ENCODE measurements at regions not wholly inside any gene's neighbourhood (a gene's known extent, or its start where the extent isn't known, plus 50 kb on each side); places are given as distances from the start of the nearest gene placed in this dataset.

DNA sequence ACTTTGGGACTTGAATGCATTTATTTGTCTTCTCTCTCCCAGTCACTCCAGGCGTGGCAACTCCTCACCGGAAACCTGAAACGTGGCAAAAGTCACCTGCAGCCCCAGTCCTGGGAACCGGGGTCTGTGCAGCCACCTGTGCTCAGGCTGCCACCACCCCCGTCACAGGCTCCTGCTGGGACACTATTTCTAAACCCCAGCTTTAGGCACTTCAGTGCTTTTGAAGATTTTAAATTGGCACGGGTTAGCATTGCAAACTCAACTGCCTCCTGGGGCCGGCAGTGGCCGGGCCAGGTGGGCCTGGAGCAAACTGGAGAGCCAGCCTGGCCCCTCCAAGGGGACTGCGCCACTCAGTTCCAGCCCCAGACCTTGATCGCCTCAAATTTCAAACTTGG lies 146.7 kb upstream of the IQSEC1 start:
- Histone ChIP-seq H3K9me3 (ENCODE audit: control insufficient read depth in 3 of 3, low read length in 3 of 3) (no peaks in the 10 kb centered on the region), H3K4me1 (ENCODE audit: control insufficient read depth in 3 of 3, insufficient read depth in 3 of 3, low read length in 3 of 3) (peaks cover 22 to 40% (median 30%) of the 10 kb centered on the region in 3 donors), H3K4me3 (ENCODE audit: low read length in 3 of 3) (no peak overlapping the region), H3K36me3 (ENCODE audit: control insufficient read depth in 3 of 3, insufficient read depth in 3 of 3, low read length in 3 of 3) (no peaks in the 10 kb centered on the region), H3K27me3 (ENCODE audit: control insufficient read depth in 3 of 3, insufficient read depth in 3 of 3, low read length in 3 of 3) (no peaks in the 10 kb centered on the region), H3K27ac (ENCODE audit: low read depth, low read length) (no peak overlapping the region), H3K9ac (ENCODE audit: low read depth in 1 of 3, low read length in 3 of 3) (peak overlapping the region in 1 of 3 donors; percentile 25)

DNA sequence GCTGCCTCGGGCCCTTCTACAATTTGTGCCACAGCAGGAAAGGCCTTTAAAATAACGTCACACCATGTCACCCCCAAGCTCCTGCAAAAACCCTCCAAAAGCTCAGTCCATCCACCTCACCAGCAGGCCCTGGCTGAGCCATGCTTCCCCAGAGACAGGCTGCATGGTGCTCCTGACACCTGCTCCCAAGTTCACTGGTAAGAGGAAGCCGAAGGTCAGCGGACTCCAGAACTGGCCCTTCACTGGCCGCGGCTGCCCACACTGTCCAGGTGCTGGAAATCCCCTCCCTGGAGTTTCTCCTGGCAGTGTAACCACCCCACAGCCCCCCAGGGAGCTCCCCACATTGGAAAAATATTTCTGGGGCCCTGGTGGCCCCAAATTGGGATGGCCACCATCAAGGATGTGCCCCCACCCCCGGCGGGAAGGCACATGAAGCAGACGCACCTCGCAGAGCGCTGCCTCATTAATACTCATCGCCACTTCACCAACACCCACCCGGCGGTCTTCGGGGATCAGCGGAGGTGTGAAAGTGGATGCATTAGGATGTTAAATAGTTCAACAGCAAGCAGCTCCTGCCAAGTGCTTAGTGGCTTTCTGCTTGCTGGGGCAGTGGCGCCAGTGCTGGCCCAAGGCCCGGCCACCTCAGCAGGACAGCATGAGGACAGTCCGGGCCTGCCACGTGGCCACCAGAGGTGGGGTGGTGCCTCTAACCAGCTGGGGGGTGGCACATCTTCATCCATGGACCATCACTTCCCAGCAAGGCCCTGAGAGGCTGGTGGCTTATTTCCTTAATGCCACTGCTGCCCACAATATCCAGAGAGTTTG lies 146.1 kb upstream of the IQSEC1 start:
- Histone ChIP-seq H3K27me3 (ENCODE audit: control insufficient read depth in 3 of 3, insufficient read depth in 3 of 3, low read length in 3 of 3) (no peaks in the 10 kb centered on the region), H3K27ac (ENCODE audit: low read depth, low read length) (no peak overlapping the region), H3K4me1 (ENCODE audit: control insufficient read depth in 3 of 3, insufficient read depth in 3 of 3, low read length in 3 of 3) (peaks cover 28 to 46% (median 36%) of the 10 kb centered on the region in 3 donors), H3K9ac (ENCODE audit: low read depth in 1 of 3, low read length in 3 of 3) (no peak overlapping the region), H3K9me3 (ENCODE audit: control insufficient read depth in 3 of 3, low read length in 3 of 3) (no peaks in the 10 kb centered on the region), H3K4me3 (ENCODE audit: low read length in 3 of 3) (no peak overlapping the region), H3K36me3 (ENCODE audit: control insufficient read depth in 3 of 3, insufficient read depth in 3 of 3, low read length in 3 of 3) (no peaks in the 10 kb centered on the region)

DNA sequence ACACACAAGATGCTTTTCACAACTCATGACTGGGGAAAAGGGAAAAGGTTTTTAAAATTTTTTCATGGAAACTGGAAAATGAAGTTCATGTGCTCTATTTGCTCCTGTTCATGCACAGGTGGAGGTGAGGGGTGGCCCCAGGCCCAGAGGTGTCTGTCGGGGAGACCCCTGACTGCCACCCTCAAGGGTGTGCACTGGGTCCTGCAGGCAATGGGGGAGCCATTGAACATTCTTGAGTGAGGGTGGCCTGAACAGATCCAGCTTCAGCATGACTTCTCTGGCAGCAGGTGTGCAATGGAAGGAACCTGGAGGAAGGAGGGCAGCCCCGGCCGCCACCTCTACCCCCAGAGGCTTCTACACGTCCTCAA lies 145.3 kb upstream of the IQSEC1 start:
- Histone ChIP-seq H3K9me3 (ENCODE audit: control insufficient read depth in 3 of 3, low read length in 3 of 3) (no peaks in the 10 kb centered on the region), H3K4me1 (ENCODE audit: control insufficient read depth in 3 of 3, insufficient read depth in 3 of 3, low read length in 3 of 3) (peaks cover 30 to 48% (median 37%) of the 10 kb centered on the region in 3 donors), H3K36me3 (ENCODE audit: control insufficient read depth in 3 of 3, insufficient read depth in 3 of 3, low read length in 3 of 3) (no peaks in the 10 kb centered on the region), H3K4me3 (ENCODE audit: low read length in 3 of 3) (no peak overlapping the region), H3K9ac (ENCODE audit: low read depth in 1 of 3, low read length in 3 of 3) (no peak overlapping the region), H3K27ac (ENCODE audit: low read depth, low read length) (no peak overlapping the region), H3K27me3 (ENCODE audit: control insufficient read depth in 3 of 3, insufficient read depth in 3 of 3, low read length in 3 of 3) (no peaks in the 10 kb centered on the region)

DNA sequence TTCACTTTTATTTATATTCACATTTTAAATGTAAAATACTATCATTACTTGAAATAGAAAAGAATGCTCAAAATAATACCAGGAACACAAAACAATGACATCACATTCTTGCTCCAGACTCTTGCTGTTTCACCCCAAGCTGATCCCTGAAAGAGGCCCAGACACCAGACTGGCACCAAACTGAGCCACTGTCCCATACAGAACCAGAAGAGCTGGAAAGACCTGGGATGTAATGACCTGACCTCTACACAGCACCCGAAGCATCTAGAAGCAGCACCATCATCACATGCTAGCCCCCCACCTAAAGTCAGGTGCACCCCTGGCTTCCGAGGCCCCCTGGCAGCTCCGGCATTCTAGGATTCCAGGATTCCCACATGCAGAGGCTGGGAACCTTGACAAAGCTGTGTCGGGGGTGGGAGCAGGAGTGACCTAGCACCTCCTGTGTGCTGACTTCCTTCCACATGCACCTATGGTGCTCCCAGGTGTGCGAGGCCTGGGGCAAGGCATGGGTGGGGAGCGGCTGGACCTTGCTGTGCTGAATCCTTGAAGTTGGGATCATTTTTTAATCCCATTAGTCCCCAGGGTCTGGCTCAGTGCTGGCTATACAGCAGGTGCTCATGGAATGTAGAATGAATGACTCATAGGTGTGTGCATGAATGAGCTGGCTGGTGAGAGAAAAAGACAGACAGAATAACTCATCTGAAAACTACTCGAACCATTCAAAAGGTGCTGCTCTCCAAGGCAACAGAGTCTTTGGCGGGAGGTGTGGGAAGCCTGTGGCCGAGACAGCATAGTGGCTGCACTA lies 144.7 kb upstream of the IQSEC1 start:
- H3K4me3 ChIP-seq (ENCODE audit: low read length in 3 of 3), result no peak overlapping the region

DNA sequence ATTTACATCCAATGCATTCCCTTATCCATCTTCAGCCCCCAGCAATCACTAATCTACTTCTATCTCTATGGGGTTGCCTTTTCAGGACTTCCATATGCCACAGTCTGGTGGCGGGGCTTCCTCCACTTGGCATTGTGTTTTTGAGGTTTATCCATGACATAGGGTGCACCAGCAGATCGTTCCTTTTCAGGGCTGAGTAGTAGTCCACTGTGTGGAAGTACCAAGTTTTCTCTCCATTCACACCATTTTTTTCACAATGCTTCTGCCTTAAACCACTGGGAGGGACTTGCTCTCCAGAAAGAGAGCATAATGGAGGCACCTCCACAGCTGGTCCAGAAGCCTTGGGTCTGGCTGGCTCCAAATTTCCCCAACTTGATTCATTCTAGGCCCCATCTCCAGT lies 144.0 kb upstream of the IQSEC1 start:
- Histone ChIP-seq H3K27me3 (ENCODE audit: control insufficient read depth in 3 of 3, insufficient read depth in 3 of 3, low read length in 3 of 3) (no peaks in the 10 kb centered on the region), H3K36me3 (ENCODE audit: control insufficient read depth in 3 of 3, insufficient read depth in 3 of 3, low read length in 3 of 3) (no peaks in the 10 kb centered on the region), H3K9ac (ENCODE audit: low read depth in 1 of 3, low read length in 3 of 3) (no peak overlapping the region), H3K4me3 (ENCODE audit: low read length in 3 of 3) (no peak overlapping the region), H3K4me1 (ENCODE audit: control insufficient read depth in 3 of 3, insufficient read depth in 3 of 3, low read length in 3 of 3) (peaks cover 30 to 48% (median 37%) of the 10 kb centered on the region in 3 donors), H3K9me3 (ENCODE audit: control insufficient read depth in 3 of 3, low read length in 3 of 3) (no peaks in the 10 kb centered on the region), H3K27ac (ENCODE audit: low read depth, low read length) (no peak overlapping the region)

More for the DNA sequence above, 144.7 kb upstream of the IQSEC1 start:
- H3K9ac ChIP-seq (ENCODE audit: low read depth in 1 of 3, low read length in 3 of 3), result no peak overlapping the region
- H3K36me3 ChIP-seq (ENCODE audit: control insufficient read depth in 3 of 3, insufficient read depth in 3 of 3, low read length in 3 of 3), result no peaks in the 10 kb centered on the region
- peaks cover 30 to 48% (median 37%) of the 10 kb centered on the region in 3 donors for H3K4me1 ChIP-seq (ENCODE audit: control insufficient read depth in 3 of 3, insufficient read depth in 3 of 3, low read length in 3 of 3)
- no peak overlapping the region for H3K27ac ChIP-seq (ENCODE audit: low read depth, low read length)
- H3K9me3 ChIP-seq (ENCODE audit: control insufficient read depth in 3 of 3, low read length in 3 of 3), result no peaks in the 10 kb centered on the region
- no peaks in the 10 kb centered on the region for H3K27me3 ChIP-seq (ENCODE audit: control insufficient read depth in 3 of 3, insufficient read depth in 3 of 3, low read length in 3 of 3)

DNA sequence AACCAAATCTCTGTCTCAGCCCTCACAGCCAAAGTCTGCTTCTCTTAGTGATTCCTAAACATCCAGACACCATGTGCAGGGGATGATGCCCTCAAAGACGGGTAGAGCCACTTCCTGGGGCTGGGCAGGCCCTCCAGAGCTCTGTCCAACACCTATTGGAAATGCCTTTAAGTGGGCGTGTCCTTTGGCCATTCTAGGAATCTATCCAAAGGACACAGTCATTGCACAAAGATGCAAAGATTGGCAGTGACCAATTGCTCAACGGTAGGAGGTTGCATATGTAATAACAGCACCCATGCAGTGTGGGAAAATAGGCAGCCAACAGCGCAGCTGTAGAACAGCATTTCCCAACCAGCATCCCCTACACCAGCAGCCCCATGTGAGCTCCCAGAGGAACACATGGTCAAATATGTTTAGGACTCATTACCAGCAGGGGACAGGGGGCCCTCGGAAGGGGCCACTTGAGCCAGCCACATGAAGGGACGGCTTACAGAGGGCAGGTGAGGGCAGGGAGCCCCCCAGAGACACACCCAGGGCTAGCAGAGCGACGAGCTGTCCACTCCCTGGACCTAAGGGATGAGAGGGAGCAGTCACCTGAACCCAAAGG lies 142.8 kb upstream of the IQSEC1 start:
- H3K27ac ChIP-seq (ENCODE audit: low read depth, low read length), result no peak overlapping the region
- H3K27me3 ChIP-seq (ENCODE audit: control insufficient read depth in 3 of 3, insufficient read depth in 3 of 3, low read length in 3 of 3), result no peaks in the 10 kb centered on the region
- no peak overlapping the region for H3K9ac ChIP-seq (ENCODE audit: low read depth in 1 of 3, low read length in 3 of 3)
- H3K9me3 ChIP-seq (ENCODE audit: control insufficient read depth in 3 of 3, low read length in 3 of 3), result no peaks in the 10 kb centered on the region
- peaks cover 30 to 47% (median 37%) of the 10 kb centered on the region in 3 donors for H3K4me1 ChIP-seq (ENCODE audit: control insufficient read depth in 3 of 3, insufficient read depth in 3 of 3, low read length in 3 of 3)
- H3K36me3 ChIP-seq (ENCODE audit: control insufficient read depth in 3 of 3, insufficient read depth in 3 of 3, low read length in 3 of 3), result no peaks in the 10 kb centered on the region
- H3K4me3 ChIP-seq (ENCODE audit: low read length in 3 of 3), result no peak overlapping the region

DNA sequence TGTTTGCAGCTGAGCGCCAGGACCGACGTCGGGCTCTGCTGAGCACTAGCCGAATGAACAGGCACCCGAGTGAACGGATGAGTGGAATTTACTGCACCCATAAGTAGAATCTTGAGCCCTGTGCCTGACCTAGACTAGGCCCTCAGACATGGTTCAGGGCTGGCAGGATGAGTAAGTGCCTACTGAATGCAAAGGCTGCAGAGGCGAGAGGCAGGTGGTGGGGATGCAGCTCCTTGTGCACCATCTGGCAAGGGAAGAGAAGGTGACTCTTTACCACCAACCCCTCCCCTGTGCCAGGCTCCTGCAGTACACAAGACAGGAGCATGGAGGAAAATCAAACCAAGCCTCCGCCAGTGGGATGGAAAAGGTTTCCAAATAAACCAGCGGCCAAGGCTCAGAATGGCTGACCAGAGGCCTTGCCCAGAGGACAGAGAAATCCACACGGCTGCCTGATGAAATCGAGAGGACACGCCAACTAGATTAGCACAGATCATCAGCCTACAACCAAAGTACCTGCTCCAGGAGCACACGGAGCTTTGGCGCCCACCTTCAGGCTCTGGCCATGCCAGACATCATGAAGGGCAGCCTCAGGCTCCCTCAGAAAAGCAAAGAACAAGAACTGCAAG lies 141.7 kb upstream of the IQSEC1 start:
- no peaks in the 10 kb centered on the region for H3K27me3 ChIP-seq (ENCODE audit: control insufficient read depth in 3 of 3, insufficient read depth in 3 of 3, low read length in 3 of 3)

DNA sequence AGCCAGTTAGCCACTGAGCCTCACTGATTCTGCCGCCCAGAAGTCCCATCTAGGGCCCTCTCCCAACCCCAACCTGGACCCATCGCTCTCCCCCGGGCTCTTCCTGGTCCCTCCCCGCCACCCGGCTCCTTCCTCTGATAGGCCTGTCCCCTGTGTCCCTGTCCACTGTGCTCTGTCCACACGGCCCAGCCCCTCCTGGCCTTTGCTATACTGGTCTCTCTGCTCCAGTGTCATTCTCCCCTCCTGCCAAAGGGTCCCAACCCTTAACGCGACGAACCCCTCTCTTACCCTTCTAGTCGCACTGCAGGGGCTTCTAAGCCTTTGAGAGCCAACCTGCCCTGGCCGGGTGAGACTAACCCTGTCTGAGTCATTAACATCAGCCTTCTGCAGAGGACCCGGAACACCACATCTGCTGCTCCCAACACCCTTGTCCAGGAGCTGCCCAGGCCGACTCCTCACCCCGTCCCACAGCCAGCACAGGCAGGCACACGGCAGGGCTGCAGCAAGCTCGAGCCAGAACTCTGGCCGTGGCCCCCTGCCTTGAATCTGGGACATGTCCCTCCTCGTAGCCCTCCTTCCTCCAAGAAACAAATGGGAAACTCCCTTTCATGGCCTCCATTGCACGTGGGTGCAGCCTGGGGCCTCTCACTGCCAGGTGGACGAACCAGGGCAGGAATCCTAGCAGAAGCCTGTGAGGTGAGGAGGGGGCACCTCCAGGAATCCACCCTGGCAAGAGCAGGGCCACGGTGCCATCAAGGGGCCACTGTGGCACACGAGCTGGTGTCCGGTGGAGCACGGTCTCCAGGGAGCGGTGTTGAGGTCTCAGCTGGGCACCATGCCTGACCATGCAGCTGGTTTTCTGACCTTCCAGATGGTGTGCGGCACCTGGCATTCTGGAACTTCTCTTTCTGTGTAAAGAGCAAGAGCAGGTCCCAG lies 140.9 kb upstream of the IQSEC1 start:
- Histone ChIP-seq H3K27me3 (ENCODE audit: control insufficient read depth in 3 of 3, insufficient read depth in 3 of 3, low read length in 3 of 3) (no peaks in the 10 kb centered on the region), H3K27ac (ENCODE audit: low read depth, low read length) (no peak overlapping the region), H3K36me3 (ENCODE audit: control insufficient read depth in 3 of 3, insufficient read depth in 3 of 3, low read length in 3 of 3) (no peaks in the 10 kb centered on the region), H3K9ac (ENCODE audit: low read depth in 1 of 3, low read length in 3 of 3) (peak overlapping the region in 1 of 3 donors; percentile 33), H3K4me3 (ENCODE audit: low read length in 3 of 3) (no peak overlapping the region), H3K9me3 (ENCODE audit: control insufficient read depth in 3 of 3, low read length in 3 of 3) (no peaks in the 10 kb centered on the region), H3K4me1 (ENCODE audit: control insufficient read depth in 3 of 3, insufficient read depth in 3 of 3, low read length in 3 of 3) (peaks cover 23 to 33% (median 26%) of the 10 kb centered on the region in 3 donors)

More for the DNA sequence above, 141.7 kb upstream of the IQSEC1 start:
- Histone ChIP-seq H3K4me1 (ENCODE audit: control insufficient read depth in 3 of 3, insufficient read depth in 3 of 3, low read length in 3 of 3) (peaks cover 30 to 38% (median 34%) of the 10 kb centered on the region in 3 donors), H3K9ac (ENCODE audit: low read depth in 1 of 3, low read length in 3 of 3) (peak overlapping the region in 1 of 3 donors; percentile 33), H3K4me3 (ENCODE audit: low read length in 3 of 3) (no peak overlapping the region), H3K27ac (ENCODE audit: low read depth, low read length) (no peak overlapping the region), H3K36me3 (ENCODE audit: control insufficient read depth in 3 of 3, insufficient read depth in 3 of 3, low read length in 3 of 3) (no peaks in the 10 kb centered on the region), H3K9me3 (ENCODE audit: control insufficient read depth in 3 of 3, low read length in 3 of 3) (no peaks in the 10 kb centered on the region)

DNA sequence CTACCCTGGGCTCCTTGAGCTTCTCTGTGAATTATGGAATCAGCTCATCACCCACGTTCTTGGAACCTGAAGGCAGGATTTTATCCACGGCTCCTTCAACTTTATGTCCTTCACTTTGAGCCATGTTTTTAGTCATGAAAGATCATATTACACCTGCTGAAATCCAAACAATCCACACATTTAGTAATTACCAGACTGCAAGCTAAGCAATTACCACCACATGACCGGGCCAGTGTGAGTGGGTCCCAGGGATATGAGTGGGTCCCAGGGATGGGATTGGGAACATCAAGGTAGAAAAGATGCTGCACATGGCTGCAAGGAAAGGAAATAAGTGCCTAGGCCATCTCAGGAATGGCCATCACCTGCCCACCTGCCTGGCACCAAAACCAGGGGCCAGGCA lies 140.3 kb upstream of the IQSEC1 start:
- peaks cover 0 to 3% (median 0%) of the 10 kb centered on the region in 3 donors for H3K27me3 ChIP-seq (ENCODE audit: control insufficient read depth in 3 of 3, insufficient read depth in 3 of 3, low read length in 3 of 3)
- no peaks in the 10 kb centered on the region for H3K9me3 ChIP-seq (ENCODE audit: control insufficient read depth in 3 of 3, low read length in 3 of 3)
- H3K4me3 ChIP-seq (ENCODE audit: low read length in 3 of 3), result no peak overlapping the region
- no peaks in the 10 kb centered on the region for H3K36me3 ChIP-seq (ENCODE audit: control insufficient read depth in 3 of 3, insufficient read depth in 3 of 3, low read length in 3 of 3)
- H3K4me1 ChIP-seq (ENCODE audit: control insufficient read depth in 3 of 3, insufficient read depth in 3 of 3, low read length in 3 of 3), result peaks cover 18 to 29% (median 20%) of the 10 kb centered on the region in 3 donors
- H3K27ac ChIP-seq (ENCODE audit: low read depth, low read length), result no peak overlapping the region
- no peak overlapping the region for H3K9ac ChIP-seq (ENCODE audit: low read depth in 1 of 3, low read length in 3 of 3)

All from skeletal muscle tissue (tissue), 3 donors.